ENCODE measurements at regions not wholly inside any gene's neighbourhood (a gene's known extent, or its start where the extent isn't known, plus 50 kb on each side); places are given as distances from the start of the nearest gene placed in this dataset.

DNA sequence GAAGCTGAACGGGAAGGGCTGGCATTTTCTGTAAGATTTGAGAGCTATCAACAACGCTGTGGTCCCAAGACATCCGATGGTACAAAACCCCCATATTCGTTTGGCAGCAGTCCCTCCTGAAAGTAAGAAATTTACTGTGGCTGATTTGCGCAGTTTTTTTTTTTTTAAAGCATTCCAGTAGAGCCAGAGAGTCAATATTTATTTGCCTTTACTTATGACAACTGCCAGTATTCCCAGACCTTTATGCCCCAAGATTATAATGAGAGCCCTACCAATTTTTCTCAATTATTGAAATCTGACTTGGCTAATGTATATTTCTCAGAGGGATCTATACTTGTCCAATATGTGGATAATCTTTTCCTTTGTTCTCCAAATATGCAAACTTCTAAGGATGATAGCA lies 157.5 kb upstream of the SPIN4 start:
- TF ChIP-seq, protein P1, sequence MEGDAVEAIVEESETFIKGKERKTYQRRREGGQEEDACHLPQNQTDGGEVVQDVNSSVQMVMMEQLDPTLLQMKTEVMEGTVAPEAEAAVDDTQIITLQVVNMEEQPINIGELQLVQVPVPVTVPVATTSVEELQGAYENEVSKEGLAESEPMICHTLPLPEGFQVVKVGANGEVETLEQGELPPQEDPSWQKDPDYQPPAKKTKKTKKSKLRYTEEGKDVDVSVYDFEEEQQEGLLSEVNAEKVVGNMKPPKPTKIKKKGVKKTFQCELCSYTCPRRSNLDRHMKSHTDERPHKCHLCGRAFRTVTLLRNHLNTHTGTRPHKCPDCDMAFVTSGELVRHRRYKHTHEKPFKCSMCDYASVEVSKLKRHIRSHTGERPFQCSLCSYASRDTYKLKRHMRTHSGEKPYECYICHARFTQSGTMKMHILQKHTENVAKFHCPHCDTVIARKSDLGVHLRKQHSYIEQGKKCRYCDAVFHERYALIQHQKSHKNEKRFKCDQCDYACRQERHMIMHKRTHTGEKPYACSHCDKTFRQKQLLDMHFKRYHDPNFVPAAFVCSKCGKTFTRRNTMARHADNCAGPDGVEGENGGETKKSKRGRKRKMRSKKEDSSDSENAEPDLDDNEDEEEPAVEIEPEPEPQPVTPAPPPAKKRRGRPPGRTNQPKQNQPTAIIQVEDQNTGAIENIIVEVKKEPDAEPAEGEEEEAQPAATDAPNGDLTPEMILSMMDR (IDR thresholded peaks at IDR 0.05; ENCODE audit: extremely low read depth in 1 of 2, insufficient read depth in 1 of 2, low read depth in 1 of 2, low read length in 2 of 2): no peak
- TF ChIP-seq POLR2A (IDR thresholded peaks at IDR 0.05; ENCODE audit: low read depth, low read length) (no peak), GATA2 (IDR thresholded peaks at IDR 0.05; ENCODE audit: insufficient read depth, insufficient read length, low read depth, low read length) (no peak), EZH2 (IDR thresholded peaks at IDR 0.05; ENCODE audit: borderline replicate concordance, low read depth, low read length, severe bottlenecking) (no peak), JUN (IDR thresholded peaks at IDR 0.05; ENCODE audit: borderline replicate concordance, insufficient read depth, insufficient read length, low read depth) (no peak), POLR2AphosphoS5 (IDR thresholded peaks at IDR 0.05; ENCODE audit: insufficient read depth, low read depth, low read length) (no peak), MYC (IDR thresholded peaks at IDR 0.05; ENCODE audit: low read depth, low read length) (no peak), FOS (IDR thresholded peaks at IDR 0.05; ENCODE audit: borderline replicate concordance, insufficient read depth, low read length) (no peak)
- TF ChIP-seq, protein P2, sequence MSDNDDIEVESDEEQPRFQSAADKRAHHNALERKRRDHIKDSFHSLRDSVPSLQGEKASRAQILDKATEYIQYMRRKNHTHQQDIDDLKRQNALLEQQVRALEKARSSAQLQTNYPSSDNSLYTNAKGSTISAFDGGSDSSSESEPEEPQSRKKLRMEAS (IDR thresholded peaks at IDR 0.05; ENCODE audit: insufficient read depth, insufficient read length): no peak

Data from endothelial cell of umbilical vein (primary cell).